SHP77 (cell line): ENCODE measurements at regions not wholly inside any gene's neighbourhood (a gene's known extent, or its start where the extent isn't known, plus 50 kb on each side); places are given as distances from the start of the nearest gene placed in this dataset.
"Not testable (repeated sequence)": the region's sequence is repeated elsewhere in the genome, so short reads cannot be mapped to it uniquely, and the experiment has no call there.

Experiments used
- DNase-seq, 2 experiments: peaks; one replicate each; lab custom pipeline; 2025; lab: John Stamatoyannopoulos, UW

DNA sequence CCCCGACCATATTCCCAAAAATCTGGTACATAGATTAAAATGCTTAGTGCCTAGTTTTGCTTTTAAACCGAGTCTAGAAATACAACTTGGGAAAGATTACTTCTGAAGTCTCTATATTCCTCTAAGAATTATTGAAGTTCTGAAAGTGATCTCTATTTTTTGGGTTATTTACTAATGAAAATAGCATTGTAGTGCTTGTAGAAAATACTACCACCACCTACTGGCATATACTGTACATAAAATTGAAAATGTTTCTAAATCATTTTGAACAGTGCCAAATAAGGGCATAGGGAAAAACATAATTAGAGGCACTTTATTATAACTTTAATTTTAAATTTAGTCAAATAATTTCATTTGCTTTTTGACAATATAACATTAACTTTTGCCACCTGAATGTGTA lies 1399.6 kb upstream of the ZEB2 start:
- no peak for DNase-seq

DNA sequence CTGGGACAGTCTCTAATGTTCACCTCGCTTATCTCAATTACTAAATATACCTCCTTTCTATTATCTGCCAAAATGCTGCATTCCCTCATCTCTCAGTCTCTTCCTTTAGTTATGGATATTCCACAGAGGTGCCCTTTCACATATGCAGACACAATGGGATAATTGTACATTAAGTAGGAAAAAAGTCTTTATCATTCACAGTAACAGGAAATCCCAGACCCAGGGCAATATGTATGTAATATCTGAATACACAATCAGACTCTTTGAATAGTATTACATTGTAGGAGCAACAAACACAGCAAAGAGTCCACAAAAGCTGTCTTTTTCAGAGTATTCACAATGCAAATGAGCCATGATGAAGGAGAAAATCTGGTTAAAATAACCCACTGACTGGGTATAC lies 1399.0 kb upstream of the ZEB2 start:
- DNase-seq = no peak

DNA sequence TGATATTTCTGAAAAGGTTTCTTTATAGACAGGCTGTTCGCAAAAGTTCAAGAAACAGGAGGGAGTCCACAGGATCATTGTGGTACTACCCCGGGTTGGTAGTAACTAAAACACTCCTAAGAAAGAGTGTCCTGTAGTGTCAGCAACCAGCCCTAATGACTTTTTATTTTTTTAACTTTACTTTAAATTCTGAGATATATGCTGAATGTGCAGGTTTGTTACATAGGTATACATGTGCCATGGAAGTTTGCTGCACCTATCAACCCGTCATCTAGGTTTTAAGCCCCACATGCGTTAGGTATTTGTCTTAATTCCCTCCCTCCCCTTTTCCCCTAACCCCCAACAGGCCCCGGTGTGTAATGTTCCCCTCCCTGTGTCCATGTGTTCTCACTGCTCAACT lies 1396.9 kb upstream of the ZEB2 start:
- no peak for DNase-seq

DNA sequence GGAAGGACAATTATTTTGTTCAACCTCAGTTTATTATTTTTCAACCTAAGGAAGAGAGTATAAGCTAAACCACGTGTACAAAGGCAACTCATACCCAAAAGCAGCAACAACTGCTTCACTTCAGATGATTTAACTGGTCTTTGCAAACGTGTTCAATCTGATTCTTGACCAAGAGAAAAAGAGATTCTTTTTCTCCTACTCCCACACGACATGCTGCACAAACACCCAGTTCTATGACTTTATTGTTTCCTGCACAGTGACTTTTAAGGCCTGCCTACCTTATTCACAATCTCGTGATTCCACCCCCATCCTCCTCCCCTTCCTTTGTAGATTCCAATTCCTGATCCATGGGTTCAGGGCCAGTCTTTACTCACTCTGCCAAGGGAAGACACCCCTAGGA lies 1394.8 kb upstream of the ZEB2 start:
- no peak for DNase-seq

DNA sequence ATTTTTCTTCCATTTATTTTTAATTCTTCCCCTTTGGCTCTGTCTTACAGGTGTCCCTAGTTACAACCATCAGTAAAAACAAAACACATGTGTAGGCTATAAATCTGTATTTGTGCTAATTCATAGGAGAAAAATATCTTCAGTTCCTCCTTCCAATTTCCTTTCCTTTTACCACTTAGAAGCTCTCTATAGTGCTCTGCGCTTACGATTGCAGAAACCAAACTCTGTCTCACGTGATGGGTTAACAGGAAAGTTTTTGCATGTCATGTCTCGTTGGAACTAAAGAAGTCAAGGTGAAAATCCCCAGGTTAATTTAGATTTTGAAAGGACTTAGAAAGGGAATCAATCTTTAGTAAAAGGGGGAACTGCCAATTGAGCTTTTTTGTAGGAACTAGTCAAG lies 1390.5 kb upstream of the ZEB2 start:
- DNase-seq = no peak

DNA sequence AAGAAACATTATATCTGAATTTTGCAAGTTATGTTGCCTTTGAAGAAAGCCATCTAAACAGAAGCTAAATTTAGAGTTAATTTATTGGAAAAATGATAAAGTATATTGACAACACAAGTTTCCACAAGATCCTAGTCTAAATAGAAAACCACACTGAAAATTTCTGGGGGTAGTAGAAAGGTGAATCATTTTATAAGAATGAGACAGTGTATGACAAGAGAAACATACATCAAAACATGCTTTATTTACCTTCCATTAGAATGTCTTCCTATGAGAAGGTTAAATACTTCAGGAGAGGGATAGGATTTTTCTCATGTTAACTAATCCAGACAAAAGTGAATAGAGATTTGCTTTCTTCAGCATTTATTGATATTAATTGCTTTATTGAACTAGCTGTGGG lies 1389.8 kb upstream of the ZEB2 start:
- no peak for DNase-seq

DNA sequence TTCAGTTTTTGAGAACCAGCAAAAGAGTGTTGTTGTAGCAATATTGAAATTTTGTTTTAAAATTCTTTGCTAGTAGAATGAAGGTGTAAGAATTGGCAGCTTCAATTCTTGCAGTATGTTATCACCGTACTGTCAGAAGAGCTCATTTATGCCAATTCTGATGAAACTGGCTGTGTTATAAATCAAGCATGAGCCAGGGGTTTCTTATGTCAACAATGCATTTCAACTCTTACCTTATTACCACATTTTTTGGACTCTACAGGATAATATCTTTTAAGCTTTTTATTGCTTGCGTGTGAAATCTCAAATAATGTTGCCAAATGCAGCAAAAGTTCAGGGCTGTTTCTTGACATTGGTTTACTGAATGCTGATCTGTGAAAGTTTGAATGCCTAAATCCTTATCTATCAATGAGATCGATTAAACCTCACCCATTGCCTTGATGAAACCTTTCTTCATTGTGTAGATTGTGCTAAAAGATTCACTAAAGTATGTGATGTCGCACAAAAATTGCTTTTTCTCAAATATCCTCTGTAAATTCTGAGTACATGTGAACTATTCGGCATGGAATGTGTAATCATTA lies 1389.3 kb upstream of the ZEB2 start:
- no peak for DNase-seq

DNA sequence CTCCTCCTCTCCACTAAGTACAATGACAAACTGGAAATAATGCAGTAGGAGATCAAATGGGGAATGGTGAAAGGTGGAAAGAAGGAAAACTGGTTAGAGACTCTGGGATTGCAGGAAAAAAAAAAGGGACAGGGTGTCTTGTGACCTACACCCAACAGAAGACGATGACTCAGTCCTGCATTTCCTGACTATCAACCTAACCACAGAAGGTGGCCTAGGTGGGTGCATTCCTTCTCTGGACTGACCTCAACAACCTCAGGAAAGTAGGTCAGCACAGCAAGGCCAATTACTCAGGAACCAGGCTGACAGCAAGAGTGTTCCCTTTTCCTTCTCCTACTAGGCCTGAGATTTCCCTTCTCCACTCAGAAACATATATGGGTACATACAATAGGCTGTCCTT lies 1386.4 kb upstream of the ZEB2 start:
- DNase-seq = no peak

DNA sequence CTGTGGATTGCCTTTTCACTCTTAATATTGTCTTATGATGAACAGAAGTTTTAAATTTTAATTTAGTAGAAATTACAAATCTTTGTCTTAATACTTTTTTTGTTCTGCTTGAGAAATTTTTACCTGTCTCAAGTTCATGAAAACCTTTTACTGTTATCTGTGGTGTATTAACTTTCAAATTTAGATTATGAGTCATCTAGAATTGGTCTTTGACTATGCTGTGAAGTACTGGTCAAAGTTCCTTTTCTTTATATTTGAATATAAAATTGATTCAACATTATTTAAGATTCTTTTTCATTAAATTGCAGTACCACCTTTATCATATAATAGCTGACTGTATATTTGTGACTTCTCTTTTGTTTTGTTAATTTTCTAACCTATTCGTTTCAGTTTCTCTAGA lies 1385.5 kb upstream of the ZEB2 start:
- DNase-seq = no peak

DNA sequence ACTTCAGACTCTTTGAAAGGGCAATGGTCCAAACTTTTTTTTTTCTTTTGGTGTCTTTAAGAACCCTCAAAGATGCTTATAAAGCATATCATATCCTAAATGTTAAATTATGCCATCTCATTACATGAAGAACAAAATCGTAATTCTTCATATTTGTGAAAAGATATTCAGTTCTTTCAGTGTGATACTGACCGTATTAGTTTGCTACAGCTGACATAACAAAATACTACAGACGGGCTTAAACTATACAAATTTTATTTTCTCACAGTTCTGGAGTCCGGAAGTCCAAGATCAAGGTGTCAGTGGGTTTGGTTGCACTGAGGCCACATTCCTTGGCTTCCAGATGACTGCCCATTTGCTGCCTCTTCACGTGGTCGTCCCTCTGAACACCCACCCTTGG lies 1377.2 kb upstream of the ZEB2 start:
- no peak for DNase-seq

DNA sequence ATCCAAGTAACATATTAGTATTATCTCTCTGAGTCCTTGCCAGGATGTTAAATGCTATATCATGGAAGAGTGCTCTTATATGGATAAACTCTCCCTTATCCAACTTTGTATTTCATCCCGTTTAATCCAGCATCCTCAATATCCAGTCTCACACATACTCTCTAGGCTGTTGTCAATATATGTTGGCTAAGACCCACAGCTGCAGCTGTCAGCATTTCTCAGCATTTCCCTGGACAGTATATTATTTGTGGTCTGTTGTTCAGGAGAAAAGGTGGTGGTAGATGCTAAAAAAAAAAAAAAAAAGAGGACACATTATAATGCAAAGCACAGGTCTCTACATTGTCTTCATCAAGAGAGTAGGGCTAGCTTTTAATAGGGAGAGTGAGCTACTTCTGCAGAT lies 1368.0 kb upstream of the ZEB2 start:
- DNase-seq = no peak

DNA sequence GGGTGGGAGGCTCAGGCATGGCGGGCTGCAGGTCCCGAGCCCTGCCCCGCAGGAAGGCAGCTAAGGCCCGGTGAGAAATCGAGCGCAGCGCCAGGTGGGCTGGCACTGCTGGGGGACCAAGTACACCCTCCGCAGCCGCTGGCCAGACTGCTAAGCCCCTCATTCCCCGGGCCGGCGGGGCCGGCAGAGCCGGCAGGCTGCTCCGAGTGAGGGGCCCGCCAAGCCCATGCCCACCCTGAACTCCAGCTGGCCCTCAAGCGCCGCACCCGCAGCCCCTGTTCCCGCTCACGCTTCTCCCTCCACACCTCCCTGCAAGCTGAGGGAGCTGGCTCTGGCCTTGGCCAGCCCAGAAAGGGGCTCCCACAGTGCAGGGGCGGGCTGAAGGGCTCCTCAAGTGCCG lies 1361.1 kb upstream of the ZEB2 start:
- not testable (repeated sequence) for DNase-seq

DNA sequence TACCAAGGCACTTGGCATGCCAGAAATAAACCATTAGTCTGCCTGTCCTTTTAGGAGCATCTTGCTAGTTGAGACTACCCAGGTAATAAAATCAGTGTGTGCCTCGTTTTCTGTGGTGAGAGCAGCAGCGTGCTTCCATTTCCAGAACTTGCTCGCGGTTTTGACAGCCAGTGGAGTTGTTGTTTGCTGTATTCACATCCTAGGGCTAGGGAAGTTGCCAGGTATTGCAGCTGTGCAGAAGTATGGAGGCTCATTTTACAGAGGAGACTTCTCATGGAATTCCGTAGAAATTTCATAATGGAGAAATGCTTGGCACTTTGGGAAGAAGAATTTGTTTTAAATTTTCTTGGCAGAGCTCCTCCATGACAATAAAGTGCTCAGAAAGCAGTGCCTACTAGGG lies 1355.1 kb upstream of the ZEB2 start:
- DNase-seq = no peak

DNA sequence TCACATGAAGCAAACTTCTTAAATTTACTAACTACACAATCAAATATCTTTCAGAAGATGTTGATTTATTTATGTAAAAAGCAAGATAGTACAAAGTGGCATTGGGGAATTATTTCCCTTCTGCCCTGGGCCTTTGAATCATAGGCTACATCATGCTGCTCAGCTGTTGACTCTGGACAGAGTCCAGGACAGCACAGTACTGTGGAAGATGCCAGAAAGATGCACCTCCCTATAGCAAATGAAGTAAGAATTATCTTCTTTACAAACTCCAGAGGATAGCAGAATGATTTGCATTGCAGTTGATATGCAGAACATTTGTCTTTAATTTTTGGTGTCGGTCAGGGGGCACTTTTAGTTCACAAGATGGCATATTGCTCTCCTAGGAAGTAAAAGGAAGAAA lies 1354.5 kb upstream of the ZEB2 start:
- DNase-seq = peak in 1 of 2 experiments; percentile 2

DNA sequence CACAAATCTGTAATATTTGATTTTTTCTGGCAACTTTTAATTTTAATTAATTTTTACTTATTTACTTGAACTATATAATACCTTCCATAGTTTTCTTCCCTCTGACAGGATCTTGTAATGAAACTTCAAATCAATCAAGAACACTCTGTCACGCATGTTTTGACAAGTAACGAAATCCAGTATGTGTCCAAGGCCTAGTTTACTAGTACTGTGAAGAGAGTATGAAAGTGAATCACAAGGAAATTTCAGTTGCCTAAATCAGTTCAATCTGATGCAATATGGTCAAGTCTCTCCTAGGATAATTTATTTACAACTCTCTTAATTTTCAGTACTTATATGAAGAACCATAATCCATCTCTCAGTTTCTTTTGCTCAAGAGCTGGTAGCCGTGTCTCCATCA lies 1344.6 kb upstream of the ZEB2 start:
- DNase-seq = no peak

DNA sequence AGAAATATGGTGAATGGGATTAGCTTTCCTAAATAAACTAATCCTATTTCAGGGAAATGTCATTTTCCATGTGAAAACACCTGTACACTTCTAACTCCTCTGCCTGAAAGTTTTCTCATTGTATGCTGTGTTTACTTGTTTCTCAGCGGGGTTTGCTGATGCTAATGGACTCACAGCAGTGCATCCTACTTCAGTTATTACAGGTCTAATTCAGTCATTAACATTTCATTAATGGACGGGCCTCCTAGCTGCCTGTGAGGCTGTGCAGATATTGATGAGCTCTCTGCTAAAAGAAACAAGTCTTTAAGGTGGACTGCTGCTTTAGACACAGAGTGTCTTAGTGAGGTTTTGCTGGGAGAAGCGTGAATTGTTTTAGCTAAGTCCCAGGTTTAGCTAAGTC lies 1342.0 kb upstream of the ZEB2 start:
- DNase-seq = no peak

DNA sequence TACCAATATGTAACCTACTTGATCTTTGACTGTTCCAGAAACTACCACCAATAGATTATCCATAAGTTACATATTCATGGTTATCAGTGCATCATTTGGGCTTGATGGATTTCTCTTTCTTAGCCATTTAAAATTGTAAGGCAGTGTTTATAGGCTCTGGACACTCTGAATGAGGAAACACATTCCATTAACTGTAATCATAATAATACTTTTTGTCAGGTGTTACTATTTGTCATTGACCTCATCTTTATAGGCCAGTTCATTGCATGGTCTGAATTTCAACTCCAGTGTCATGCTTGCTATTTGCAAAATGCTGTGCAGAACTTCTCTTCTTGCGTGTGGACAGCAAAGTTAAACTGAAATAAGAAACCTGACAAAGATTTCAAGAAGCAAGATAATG lies 1340.2 kb upstream of the ZEB2 start:
- DNase-seq = no peak

DNA sequence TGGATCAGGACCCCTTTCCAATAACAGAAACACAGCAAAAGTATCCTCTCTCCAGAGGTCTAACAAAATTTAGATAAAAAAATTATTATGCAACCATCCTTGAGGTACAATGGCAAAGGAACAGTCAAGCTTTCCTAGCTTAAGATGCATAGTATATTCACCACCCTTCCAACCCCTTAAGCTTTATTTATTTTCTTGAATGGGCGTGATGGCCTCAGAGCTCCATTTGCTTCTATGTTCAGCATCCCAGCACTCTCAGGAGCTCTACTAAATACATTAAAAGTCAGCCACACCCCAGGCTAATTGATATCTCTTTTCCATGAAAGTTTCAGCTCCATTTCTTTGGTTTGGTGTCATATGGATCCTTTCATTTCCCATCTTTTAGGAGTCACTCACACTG lies 1335.2 kb upstream of the ZEB2 start:
- DNase-seq = no peak

DNA sequence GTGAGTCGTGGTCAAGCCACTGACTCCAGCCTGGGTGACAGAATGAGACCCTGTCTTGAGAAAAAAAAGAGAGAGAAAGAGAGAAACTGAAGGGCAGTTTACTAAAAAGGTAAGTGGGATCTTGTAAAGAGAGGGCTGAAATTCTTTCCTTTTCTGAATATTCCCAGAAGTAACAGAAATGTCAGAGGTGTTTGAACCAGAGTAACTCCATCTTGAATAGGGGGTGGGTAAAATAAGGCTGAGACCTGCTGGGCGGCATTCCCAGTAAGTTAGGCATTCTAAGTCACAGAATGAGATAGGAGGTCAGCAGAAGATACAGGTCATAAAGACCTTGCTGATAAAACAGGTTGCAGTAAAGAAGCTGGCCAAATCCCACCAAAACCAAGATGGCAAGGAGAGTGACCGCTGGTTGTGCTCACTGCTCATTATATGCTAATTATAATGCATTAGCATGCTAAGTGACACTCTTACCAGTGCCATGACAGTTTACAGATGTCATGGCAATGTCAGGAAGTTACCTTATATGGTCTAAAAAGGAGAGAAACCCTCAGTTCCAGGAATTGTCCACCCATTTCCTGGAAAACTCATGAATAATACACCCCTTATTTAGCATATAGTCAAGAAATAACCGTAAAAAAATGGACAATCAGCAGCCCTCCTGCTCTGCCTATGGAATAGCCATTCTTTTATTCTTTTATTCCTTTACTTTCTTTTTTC lies 1334.3 kb upstream of the ZEB2 start:
- DNase-seq = no peak

DNA sequence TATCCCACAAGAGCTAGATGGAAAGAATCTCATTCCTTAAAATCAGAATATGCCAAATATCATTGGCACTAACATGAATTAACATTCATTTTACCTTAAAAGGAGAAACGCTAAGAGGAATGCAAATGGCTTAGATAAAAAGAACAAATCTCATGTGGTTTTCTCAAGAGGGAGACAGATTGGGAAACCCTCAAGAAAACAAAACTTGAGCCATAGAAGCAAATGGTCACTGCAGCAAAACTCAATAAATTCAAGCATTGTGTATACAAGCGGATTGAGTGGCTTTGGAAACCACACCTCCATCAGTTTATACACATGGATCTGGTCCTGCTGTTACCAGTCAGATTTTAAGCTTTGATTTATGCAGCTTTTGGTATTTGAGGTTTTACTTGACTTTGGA lies 1331.8 kb upstream of the ZEB2 start:
- no peak for DNase-seq

DNA sequence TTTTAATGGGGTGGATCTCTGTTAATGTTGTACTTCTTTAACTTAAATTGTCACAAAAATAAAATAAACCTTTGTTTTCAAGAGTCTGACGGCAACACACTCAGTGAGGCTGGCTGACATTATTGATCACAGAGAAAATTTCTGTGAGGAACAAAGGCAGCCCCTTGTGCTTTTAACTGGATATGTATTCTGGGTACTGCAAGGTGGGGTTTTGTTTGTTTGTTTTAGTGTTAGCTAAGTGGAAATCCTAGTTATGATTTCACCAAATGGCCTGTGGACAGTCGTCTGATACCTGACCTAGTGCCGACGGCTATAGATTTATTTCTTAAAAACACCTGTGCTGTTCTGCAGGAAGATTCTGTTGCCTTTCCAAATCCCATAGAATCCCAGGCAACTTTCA lies 1329.5 kb upstream of the ZEB2 start:
- DNase-seq = peak in 1 of 2 experiments; percentile 2

DNA sequence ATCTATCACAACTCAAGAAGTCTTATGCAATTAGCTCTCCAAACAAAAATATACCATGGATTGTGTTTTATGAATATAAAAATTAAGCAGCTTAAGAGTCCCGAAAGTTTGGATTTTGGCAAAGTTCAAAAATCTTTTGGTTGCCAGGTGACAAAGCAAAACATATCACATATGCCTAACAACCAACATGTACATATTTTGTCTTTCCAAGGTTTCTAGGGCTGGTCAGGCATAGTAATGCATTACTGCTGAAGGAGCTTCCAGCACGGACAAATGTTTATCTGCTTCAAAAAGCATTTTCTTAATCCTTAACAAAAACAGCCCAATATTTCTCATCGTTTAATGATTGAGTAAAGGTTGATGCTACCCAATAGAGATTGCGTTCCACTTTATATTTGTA lies 1327.1 kb upstream of the ZEB2 start:
- no peak for DNase-seq

DNA sequence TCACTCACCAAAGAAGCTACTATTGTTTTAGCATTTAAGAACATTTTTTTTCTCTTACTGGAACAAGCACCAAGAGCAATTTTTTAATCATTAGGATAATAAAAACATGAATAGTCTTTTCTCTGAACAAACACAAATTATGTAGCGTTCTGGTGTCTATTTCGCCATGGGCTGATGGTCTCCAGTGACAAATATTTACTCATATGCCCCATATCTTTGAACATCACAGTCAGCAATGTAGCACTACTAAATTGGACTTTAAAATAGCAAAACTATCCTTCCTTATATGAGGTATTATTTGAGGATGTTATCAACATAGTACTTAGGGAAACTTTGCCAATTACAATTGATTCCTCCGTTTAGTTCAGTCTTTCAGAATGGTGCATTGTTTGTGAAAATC lies 1326.0 kb upstream of the ZEB2 start:
- DNase-seq = no peak

DNA sequence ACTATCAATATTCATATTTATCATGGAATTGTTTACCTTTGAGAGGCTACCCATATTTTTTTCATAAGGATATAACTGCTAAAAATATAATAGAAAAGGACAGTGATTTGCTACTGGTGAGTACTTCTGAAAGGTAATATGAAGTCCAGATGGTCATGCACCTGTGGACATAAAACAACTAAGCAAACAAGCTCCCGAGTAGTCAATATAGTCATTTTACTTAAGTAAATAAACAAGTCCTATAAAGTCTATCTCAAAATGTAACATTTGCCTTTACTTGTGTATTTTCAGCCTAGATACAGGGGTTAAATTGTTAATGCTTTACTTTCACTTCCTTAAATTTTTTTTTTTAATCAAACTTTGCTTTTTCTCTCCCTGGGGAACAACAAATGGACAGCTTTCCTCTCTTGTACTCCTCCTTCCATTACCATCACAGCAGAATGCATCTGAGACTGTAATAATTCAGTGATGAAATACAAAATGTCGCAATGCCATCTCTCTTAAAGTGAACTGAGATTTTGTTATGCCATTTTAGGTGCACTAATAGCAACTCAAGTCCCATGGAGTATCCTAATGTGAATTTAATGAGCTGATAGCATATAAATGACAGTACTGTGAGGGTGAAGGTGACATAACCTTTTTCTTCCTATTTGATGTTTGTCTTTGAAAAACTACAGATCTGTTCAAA lies 1325.4 kb upstream of the ZEB2 start:
- DNase-seq = peak; percentile 29 to 41
